SHP77 treated with DMSO at 0.1 percent for 48 hours (cell line): ENCODE measurements at regions not wholly inside any gene's neighbourhood (a gene's known extent, or its start where the extent isn't known, plus 50 kb on each side); places are given as distances from the start of the nearest gene placed in this dataset.

Source experiments
- DNase-seq: peaks from one replicate; lab custom pipeline; 2025; lab: John Stamatoyannopoulos, UW

DNA sequence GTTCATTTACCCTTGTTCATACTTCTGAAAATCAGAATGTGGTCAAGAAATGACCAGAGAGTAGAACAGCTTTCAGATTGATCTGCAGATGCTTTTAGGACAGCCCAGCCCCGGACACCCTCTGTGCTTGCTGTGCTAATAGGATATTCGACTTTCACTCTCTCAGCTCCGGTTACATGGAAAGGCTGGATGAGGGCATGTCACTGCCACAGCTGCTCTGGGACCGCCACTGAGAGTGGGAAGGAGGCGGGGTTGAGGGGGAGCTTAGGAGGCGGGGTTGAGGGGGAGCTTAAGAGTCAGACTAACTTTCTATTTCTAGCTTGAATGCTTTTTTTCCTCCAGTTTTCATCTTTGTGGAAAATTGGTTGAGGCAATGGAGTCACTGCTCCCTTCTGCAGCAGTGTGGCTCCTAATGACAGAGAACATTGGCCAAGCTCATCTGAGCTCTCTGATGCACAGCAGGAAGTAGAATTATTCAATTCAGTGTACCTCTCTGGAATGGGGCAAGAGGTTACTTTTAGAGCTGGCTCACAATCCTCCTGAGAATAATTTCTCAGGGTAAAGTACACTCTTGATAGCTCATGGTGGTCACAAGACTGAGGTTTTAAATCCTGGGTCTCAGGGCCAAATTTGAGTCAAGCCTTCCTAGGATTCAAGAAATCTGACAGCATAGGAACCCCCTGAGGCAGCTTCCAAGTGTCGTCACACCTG is 74.6 kb upstream of the NPAS1 start:
- DNase-seq: no peak

GRCh38 chr19:46945694-46946489 is 73.7 kb upstream of the NPAS1 start:
- no peak for DNase-seq

DNA sequence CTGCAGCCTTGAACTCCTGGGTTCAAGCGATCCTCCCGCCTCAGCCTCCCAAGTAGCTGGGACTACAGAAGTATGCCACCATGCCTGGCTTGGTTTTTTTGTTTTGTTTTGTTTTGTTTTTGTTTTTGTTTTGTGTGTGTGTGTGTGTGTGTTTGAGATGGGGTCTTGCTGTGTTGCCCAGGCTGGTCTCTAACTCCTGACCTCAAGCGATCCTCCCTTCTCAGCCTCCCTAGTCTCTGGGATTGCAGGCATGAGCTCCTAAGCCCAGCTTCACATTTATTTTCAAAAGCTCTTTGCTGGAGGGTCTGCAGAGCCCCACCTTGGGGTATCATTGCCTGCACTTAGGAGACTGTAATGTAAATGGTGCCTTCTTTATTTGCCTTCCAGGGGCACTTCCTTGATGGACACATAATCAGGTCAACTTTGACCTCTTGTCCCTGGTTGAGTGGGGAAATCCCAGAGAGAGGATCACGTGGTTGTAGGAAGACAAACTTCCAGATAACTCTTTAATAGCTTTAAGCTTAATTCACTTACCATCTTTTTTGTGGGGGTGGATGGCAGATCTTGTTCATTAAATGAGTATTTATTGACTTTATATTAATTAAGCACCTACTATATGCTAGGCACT is 72.9 kb upstream of the NPAS1 start:
- no peak for DNase-seq

DNA sequence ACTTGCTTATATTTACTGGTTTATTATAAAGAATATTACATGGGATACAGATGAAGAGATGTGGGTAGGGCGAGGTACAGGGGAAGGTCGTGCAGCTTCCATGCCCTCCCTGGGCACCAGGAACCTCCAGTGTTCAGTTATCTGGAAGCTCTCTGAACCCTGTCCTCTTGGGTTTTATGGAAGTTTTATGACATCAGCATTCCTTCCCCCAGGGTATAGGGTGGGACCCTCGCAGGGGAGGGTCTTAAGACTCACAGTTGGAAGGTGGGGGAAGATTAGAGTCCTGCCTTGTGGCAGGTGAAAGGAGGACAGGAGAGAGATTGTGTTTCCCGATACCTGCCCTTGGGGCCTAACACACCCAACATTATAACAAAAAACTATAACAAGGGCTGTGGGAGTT is 71.8 kb upstream of the NPAS1 start:
- DNase-seq: no peak

GRCh38 chr19:46950526-46951170 is 69.0 kb upstream of the NPAS1 start:
- DNase-seq: no peak

DNA sequence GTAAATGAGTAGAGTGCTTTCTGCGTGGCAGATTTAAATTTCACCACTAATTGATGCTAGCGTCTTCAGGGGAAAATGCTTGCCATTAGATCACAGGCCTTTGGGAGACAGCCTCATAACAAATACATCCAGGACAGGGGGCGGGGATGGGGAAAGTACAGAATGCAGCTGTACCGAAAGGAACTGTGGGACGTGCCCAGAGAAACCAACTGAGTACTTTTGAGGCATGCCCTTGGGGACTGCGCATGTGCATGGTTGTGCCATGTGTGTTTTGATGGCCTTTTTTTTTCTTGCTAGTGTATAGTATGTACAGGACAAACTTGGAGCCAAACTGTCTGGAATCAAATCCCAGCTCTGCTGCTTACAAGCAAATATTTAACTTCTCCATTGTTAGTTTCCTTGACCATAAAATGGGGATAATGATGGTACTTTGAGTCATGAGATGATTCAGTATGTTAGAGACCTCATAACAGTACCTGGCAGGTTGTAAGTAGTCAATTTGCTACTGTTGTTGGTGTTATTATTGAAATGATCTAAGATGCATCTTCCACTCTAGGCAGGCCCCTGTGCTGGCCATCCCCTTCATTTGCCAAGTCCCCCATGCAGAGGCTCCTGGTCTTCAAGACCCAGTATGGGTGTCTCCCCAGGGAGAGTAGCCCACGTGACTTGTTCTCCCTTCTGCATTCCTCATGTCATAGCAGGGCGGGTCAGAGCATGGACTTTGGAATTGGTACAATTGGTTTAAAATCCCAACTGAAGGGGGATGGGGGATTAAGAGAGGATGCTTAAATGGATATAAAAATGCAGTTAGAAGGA is 68.3 kb upstream of the NPAS1 start:
- DNase-seq: no peak

GRCh38 chr19:46952874-46953273 is 66.8 kb upstream of the NPAS1 start:
- no peak for DNase-seq

DNA sequence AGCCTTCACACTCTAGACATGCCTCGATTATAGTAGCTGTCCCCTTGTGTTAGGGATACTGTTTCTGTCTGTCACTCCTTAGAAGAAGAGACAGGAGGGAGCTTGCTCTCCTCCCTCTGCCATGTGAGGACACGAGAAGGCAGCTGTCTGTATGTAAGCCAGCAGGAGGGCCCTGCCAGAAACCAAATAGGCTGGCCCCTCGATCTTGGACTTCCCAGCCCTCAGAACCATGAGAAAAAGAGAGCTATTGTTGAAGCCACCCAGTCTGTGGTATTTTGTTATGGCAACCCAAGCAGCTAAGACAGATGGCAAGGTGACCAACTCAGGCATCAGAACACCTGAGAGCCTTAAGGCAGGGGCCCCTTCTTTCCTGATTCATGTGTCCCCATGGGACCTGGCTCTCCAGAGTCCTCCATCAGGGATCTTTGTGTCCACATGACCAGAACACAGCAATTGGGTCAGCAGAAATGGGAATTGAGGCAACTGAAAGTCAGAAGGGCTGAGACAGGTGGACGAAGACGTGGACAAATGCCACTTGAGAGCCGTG is 65.6 kb upstream of the NPAS1 start:
- DNase-seq: no peak

DNA sequence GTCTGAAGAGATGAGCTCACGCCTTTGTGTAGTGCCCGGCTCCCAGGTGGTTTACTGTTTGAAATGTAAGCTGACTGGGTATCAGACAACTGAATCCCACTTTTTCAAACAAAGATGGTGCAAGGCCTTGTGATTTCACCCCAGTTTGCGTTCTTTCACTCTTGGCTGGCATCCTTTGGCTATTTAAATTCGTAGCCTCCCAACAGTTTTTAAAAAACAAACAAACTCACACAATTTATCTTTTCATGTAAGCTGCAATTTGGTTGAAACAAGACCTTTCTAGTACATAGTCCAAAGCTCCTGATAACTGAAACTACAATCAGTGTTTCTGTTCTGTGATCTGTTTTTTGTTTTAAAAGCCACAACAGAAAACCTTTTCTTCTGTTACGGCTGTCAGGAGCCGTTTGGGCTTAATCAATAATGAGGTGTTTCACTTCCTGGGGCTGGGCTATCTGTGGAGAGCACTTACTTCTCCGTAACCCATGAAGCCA is 65.1 kb upstream of the NPAS1 start:
- no peak for DNase-seq

- no peak for DNase-seq
Observed at GRCh38 chr19:46954993-46955812, 64.4 kb upstream of the NPAS1 start.

DNA sequence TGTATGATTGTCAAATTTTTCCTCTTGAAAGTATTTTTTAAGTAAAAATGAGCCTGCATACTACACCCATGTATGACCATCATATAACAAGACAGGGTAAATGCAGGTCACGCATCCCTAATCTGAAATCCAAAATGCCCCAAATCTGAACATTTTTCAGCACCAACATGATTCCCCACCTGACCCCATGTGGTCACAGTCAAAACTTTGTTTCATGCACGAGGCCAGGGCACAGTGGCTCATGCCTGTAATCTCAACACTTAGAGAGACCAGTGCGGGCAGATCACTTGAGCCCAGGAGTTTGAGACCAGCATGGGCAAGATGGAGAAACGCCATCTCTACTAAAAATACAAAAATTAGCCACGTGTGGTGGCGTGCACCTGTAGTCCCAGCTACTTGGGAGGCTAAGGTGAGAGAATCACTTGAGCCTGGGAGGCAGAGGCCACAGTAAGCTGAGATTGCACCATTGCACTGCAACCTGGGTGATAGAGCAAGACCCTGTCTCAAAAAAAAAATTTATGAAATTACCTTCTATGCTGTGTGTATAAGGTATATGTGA is 63.7 kb upstream of the NPAS1 start:
- DNase-seq: no peak

- DNase-seq: peak; percentile 67
Observed at GRCh38 chr19:46958532-46958931, 61.1 kb upstream of the NPAS1 start.

DNA sequence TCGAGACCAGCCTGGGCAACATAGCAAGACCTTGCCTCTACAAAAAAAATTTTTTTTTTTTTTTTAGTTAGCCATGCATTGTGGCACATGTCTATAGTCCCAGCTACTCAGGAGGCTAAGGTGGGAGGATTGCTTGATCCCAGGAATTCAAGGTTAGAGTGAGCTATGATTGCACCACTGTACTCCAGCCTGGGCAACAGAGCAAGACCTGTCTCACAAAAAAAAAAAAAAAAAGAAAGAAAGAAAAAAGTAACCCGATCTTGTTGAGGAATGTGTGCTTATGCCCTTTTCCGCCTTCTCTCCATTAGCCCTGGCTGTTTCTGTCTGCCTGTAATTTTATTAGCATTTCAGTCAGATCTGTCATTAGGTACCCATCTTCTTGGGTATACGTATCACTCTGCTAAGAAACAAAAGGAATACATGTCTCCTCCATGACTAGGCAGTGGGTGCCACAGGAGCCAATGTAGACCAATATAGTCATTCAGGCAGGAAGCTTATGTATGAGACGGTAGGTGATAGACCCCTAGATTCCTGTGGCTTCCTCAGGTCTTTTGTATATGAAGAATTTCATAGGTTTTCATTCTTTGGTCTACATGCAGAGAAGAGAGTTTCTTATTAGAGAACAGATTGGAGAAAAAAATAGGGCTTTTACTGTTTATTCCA is 59.6 kb upstream of the NPAS1 start:
- DNase-seq: no peak

- no peak for DNase-seq
Observed at GRCh38 chr19:46962030-46962570, 57.5 kb upstream of the NPAS1 start.

DNA sequence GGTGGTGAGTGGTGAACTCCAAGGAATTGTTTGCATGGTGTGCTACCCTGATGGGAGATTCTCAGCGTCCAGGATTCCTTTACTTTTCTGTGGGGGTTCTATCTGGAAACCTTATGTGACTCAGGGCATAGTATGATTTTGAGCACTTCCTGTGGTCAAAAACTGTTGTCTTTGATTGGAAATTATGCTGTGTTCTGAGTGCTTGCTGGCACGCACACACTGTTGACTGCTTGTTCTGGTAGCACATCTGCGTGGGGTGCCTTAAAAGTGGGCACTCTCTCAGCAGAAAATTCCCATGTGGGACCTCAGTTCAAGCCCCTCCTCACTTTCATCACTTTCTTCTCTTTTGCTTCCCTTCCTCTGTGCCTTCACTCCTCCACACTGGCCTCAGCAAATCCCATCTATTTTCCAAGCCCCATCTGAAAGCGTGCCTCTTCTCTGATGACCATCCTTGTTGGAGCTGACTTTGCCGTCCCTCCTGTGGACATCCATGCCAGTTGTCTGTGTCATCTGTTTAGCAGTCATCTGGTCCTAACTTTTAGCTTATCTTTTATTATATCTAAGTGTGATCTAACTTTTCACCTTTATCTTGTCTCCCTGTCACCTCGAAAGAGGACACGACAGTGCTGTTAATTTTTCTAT is 56.4 kb upstream of the NPAS1 start:
- DNase-seq: no peak

DNA sequence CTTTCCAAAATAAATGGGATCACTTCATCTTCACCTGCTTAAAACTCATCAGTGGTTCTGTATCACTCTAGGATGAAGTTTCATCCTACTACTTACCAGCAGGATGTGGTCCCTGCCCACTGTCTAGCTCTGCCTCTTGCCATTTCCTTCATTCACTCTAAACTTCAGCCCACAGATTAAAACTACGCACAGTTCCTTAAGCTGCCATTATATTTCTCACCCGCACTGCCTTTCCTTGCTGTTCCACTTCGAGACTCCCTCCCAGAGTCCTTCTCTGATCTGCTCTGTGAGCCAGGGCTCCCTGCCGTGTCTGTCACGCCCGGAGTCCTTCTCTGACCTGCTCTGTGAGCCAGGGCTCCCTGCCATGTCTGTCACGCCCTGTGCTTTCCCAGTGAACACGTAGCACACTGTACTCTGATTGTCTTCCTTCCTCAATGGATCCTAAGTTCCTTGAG is 52.0 kb upstream of the NPAS1 start:
- DNase-seq: no peak
